ENCODE measurements at regions not wholly inside any gene's neighbourhood (a gene's known extent, or its start where the extent isn't known, plus 50 kb on each side); places are given as distances from the start of the nearest gene placed in this dataset.

DNA sequence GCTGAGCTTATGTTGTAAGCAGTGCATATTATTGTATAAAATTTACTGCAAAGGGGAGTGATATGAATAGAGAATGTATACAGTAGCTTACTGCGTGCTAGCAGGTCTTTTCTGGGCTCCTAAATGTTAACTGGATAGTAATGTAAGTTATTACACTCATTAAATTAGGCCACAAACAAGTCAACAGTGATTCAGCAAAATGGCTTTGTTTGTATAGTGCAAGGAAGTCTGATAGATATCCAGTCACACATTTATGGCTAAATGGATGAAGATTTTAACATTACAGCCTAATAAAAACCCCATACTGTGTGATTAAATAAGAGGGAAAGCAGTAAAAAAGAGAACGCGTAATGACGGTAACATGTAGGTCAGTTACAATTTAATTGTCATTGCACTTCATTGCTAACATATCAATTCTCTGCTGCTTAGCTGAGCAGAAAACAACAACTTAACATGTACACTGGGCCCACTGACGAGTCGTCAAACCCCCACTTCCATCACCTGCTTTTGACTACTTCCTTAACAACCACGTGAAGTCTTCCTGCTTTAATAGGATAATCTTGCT is 665.0 kb upstream of the FANCL start:
- POLR2A ChIA-PET: no interaction called here
- DNase-seq (ENCODE audit: low read depth): no peak
- H3K4me3 ChIP-seq (ENCODE audit: low read depth, low read length): no peak overlapping the region
- TF ChIP-seq, protein P1, sequence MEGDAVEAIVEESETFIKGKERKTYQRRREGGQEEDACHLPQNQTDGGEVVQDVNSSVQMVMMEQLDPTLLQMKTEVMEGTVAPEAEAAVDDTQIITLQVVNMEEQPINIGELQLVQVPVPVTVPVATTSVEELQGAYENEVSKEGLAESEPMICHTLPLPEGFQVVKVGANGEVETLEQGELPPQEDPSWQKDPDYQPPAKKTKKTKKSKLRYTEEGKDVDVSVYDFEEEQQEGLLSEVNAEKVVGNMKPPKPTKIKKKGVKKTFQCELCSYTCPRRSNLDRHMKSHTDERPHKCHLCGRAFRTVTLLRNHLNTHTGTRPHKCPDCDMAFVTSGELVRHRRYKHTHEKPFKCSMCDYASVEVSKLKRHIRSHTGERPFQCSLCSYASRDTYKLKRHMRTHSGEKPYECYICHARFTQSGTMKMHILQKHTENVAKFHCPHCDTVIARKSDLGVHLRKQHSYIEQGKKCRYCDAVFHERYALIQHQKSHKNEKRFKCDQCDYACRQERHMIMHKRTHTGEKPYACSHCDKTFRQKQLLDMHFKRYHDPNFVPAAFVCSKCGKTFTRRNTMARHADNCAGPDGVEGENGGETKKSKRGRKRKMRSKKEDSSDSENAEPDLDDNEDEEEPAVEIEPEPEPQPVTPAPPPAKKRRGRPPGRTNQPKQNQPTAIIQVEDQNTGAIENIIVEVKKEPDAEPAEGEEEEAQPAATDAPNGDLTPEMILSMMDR (IDR thresholded peaks at IDR 0.05; ENCODE audit: insufficient read depth, low read depth, low read length): no peak
- CTCF ChIA-PET: interaction anchor here (1.3 kb wide), 1 partner anchor 11 kb away, joined by 7 read pairs; no protein-coding TSS in a partner anchor
- H3K36me3 ChIP-seq (ENCODE audit: control insufficient read depth, insufficient read depth, low read length): no peaks in the 10 kb centered on the region
- no peaks in the 10 kb centered on the region for H3K27me3 ChIP-seq (ENCODE audit: control insufficient read depth, insufficient read depth, low read length)

DNA sequence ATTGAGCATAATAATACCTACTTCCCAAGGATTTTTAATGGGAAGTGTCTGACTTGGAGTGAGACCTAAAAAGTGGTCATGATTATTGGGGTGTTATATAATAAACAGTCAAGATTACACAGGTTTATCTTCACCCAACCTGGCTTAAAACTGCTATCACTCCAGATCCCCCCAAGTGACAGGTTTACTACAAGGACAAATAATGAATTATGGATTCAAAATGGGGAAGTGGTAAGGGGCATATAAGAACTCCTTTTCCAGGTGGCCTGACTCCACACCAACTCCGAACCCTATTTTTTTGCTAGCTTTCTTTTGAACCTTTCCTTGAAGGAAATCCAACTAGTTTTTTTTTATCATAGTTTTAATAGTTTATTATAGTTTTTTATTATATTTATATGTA is 663.0 kb upstream of the FANCL start:
- ChIA-PET POLR2A (no interaction called here), CTCF (no interaction called here)
- TF ChIP-seq, protein P1 (IDR thresholded peaks at IDR 0.05; ENCODE audit: insufficient read depth, low read depth, low read length): no peak
- no peak overlapping the region for H3K4me3 ChIP-seq (ENCODE audit: low read depth, low read length)
- H3K27me3 ChIP-seq (ENCODE audit: control insufficient read depth, insufficient read depth, low read length): no peaks in the 10 kb centered on the region
- no peak for DNase-seq (ENCODE audit: low read depth)
- H3K36me3 ChIP-seq (ENCODE audit: control insufficient read depth, insufficient read depth, low read length): no peaks in the 10 kb centered on the region

DNA sequence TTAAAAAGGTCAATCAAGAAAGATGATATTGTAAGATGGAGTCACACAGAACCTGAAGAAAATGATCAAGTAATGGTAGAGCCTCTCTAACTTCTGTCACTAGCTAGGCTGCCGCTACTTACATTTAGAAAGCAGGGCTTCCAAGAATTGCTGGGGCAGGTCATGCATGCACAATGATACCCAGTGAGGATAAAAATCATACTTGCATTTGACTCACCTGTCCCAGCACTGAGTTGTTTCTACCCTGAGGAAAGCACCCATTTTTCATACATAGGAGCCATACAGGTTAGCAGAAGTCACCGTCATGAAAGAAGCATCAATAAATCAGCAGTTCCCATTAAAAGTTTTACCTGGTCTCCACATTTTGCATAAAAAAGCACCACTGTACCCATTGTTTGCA is 662.3 kb upstream of the FANCL start:
- TF ChIP-seq, protein P1 (IDR thresholded peaks at IDR 0.05; ENCODE audit: insufficient read depth, low read depth, low read length): no peak
- H3K27me3 ChIP-seq (ENCODE audit: control insufficient read depth, insufficient read depth, low read length): no peaks in the 10 kb centered on the region
- CTCF ChIA-PET: no interaction called here
- no peak for DNase-seq (ENCODE audit: low read depth)
- POLR2A ChIA-PET: no interaction called here
- no peaks in the 10 kb centered on the region for H3K36me3 ChIP-seq (ENCODE audit: control insufficient read depth, insufficient read depth, low read length)
- no peak overlapping the region for H3K4me3 ChIP-seq (ENCODE audit: low read depth, low read length)

DNA sequence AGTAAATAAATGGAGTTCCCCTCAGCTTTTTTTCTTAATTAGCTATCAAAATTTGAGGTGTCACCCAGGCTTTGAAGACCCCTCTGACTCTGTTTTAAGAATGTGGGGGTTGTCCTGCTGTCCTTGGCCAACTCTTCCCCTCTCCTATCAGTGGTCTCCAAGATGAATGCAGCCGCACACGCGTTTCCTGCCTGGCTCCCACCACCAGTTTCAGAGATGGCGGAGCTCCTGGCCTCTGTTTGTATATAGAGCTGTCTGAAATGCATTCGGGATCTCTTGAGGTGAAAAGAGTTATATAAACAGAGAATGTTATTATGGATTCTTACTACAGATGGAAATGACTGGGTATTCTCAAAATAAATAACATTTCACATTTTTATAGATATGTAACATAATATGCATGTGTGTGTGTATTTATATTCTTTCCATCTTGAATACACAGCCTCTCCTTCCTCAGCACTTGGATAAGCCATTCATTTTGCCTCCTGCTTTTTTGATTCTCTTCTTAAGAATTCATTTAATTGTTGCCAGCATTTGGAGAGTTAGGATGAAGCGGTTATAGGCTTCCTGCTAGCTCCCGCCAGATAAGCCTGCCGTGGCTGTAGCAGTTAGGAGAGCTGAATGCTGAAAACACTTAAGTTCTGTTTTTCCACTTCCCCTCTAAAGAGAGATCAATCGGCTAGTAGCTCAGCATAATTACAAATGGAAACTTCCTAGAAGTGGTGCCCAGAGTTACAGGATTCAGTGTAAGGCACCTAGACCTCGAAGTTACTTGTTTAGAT is 659.3 kb upstream of the FANCL start:
- ChIA-PET POLR2A (interaction anchor here (1.2 kb wide), 1 partner anchor 18 kb away, joined by 4 read pairs; no protein-coding TSS in a partner anchor), CTCF (interaction anchor here (0.6 to 1.6 kb wide), 2 partner anchors 8 to 15 kb away, joined by 3 to 4 read pairs; no protein-coding TSS in a partner anchor)
- H3K27me3 ChIP-seq (ENCODE audit: control insufficient read depth, insufficient read depth, low read length): no peaks in the 10 kb centered on the region
- DNase-seq (ENCODE audit: low read depth): no peak
- no peaks in the 10 kb centered on the region for H3K36me3 ChIP-seq (ENCODE audit: control insufficient read depth, insufficient read depth, low read length)
- TF ChIP-seq, protein P1 (IDR thresholded peaks at IDR 0.05; ENCODE audit: insufficient read depth, low read depth, low read length): no peak
- H3K4me3 ChIP-seq (ENCODE audit: low read depth, low read length): no peak overlapping the region

DNA sequence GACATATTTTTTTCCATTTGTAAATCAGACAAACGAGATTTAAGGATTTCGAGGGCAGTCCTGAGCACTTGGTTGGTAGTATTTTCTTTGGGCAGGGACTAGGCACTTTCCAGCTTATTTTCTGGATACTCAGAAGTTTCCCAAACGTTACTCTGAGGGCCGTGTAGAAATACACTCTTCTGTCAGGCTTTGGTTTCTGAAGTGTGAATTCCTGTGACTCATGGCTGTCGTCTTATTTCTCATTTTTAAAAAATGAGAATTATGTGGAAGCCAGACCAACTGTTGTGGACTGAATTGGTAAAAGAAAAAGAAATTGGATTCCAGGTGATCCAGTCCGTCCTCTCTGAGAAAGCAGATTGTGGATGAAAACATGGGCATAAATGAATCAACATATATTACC is 658.6 kb upstream of the FANCL start:
- Histone ChIP-seq H3K36me3 (ENCODE audit: control insufficient read depth, insufficient read depth, low read length) (no peaks in the 10 kb centered on the region), H3K4me3 (ENCODE audit: low read depth, low read length) (no peak overlapping the region), H3K27me3 (ENCODE audit: control insufficient read depth, insufficient read depth, low read length) (no peaks in the 10 kb centered on the region)
- CTCF ChIA-PET: no interaction called here
- TF ChIP-seq, protein P1 (IDR thresholded peaks at IDR 0.05; ENCODE audit: insufficient read depth, low read depth, low read length): no peak
- POLR2A ChIA-PET: interaction anchor here (1.2 kb wide), 1 partner anchor 19 kb away, joined by 4 read pairs; no protein-coding TSS in a partner anchor
- peak; percentile 41 for DNase-seq (ENCODE audit: low read depth)
